Caco-2 (cell line): ENCODE measurements at regions not wholly inside any gene's neighbourhood (a gene's known extent, or its start where the extent isn't known, plus 50 kb on each side); places are given as distances from the start of the nearest gene placed in this dataset.
"Not testable (repeated sequence)": the region's sequence is repeated elsewhere in the genome, so short reads cannot be mapped to it uniquely, and the experiment has no call there.

ENCODE experiments used
- BruUV-seq: library from RNA; stranded (reverse); fragments of 400-500 nt; replicated peaks from 2 replicates; lab custom pipeline; 2021; lab: Mats Ljungman, UMichigan
- CTCF ChIA-PET: fragments of 300-600 bp; sonication (Branson Sonifier 250); formaldehyde crosslinking; loops from one replicate; lab custom pipeline; 2022; ENCODE audit warnings: antibody characterized with exemption; lab: Charles Lee
- POLR2A ChIA-PET: fragments of 300-600 bp; sonication (Branson Sonifier 250); formaldehyde crosslinking; loops from one replicate; lab custom pipeline; 2022; ENCODE audit warnings: antibody characterized with exemption; lab: Charles Lee
- DNase-seq, 2 experiments: peaks; one replicate each; pipeline versions ENCODE4 v3.0.0 to v3.0.0-alpha.2; 2020 to 2022
- H3K27me3 ChIP-seq: replicated peaks from 2 replicates; pipeline ENCODE4 v1.6.0; 2011; ENCODE audit warnings: low read length; ENCODE audit not compliant: control insufficient read depth, insufficient read depth
- H3K36me3 ChIP-seq: 2 replicates; pipeline ENCODE4 v1.5.1; 2011; ENCODE audit warnings: low read length; ENCODE audit not compliant: control insufficient read depth, insufficient read depth
- H3K4me1 ChIP-seq: fragments of 250-450 bp; sonication (Bioruptor Pico); 2 replicates; pipeline ENCODE4 v1.5.1; 2020; ENCODE audit warnings: mild to moderate bottlenecking
- H3K4me3 ChIP-seq: 2 replicates; pipeline ENCODE4 v1.5.1; 2011; ENCODE audit warnings: low read depth, mild to moderate bottlenecking, control low read depth, low read length
- H3K9me3 ChIP-seq: fragments of 250-450 bp; sonication (Bioruptor Pico); 2 replicates; pipeline ENCODE4 v1.5.1; 2020; ENCODE audit warnings: mild to moderate bottlenecking, moderate library complexity
- H3K27ac Mint-ChIP-seq: one replicate; pipeline ENCODE4 v1.8.0; 2022; ENCODE audit warnings: mixed read lengths; ENCODE audit not compliant: unreplicated experiment
- H3K27me3 Mint-ChIP-seq: one replicate; pipeline ENCODE4 v1.8.0; 2022; ENCODE audit warnings: mixed read lengths; ENCODE audit not compliant: insufficient read depth, unreplicated experiment
- H3K36me3 Mint-ChIP-seq: one replicate; pipeline ENCODE4 v1.8.0; 2022; ENCODE audit warnings: mild to moderate bottlenecking, mixed read lengths; ENCODE audit not compliant: insufficient read depth, unreplicated experiment
- H3K4me1 Mint-ChIP-seq: one replicate; pipeline ENCODE4 v1.8.0; 2022; ENCODE audit warnings: low read depth, mixed read lengths; ENCODE audit not compliant: unreplicated experiment
- H3K4me3 Mint-ChIP-seq: one replicate; pipeline ENCODE4 v1.8.0; 2022; ENCODE audit warnings: mild to moderate bottlenecking, moderate library complexity, mixed read lengths; ENCODE audit not compliant: unreplicated experiment
- H3K9me3 Mint-ChIP-seq: one replicate; pipeline ENCODE4 v1.8.0; 2022; ENCODE audit warnings: mixed read lengths; ENCODE audit not compliant: unreplicated experiment
- CTCF ChIP-seq, 2 experiments: fragments of 200-600 bp in 1 of 2; IDR thresholded peaks; 1 replicate in 1 of 2; 2 replicates in 1 of 2; pipeline versions ENCODE4 v1.5.1 to v1.8.0; 2011 to 2022; ENCODE audit warnings: antibody characterized with exemption in 1 of 2, control low read depth in 1 of 2, inconsistent platforms in 1 of 2, low read depth in 1 of 2, low read length in 1 of 2, mild to moderate bottlenecking in 1 of 2, moderate library complexity in 1 of 2; ENCODE audit not compliant: insufficient read depth in 1 of 2, severe bottlenecking in 1 of 2, unreplicated experiment in 1 of 2
- intact Hi-C: fragments of 100-400 bp; cut with micrococcal nuclease; formaldehyde crosslinking; loops from one replicate; pipeline ENCODE4 v1.10.0; 2022; ENCODE audit not compliant: unreplicated experiment

DNA sequence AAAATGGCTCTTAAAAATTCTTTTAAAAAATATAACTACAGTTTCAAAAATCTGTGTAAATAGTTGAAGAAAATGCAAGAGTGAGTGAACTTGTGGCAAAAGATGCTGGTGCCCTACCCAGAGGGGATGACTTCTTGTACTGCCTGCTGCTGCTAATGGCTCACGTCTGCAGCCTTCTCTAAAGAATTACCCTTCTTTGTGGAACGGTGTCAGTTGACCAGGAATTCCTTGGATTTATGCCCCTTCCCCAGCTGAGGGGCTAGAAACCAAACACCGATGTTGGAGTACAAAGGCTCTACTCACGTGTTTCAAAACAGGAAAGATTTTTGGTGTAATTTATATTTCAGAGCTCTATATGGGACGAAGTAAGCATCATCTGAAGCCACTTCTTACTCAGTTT is 1582.8 kb downstream of the OLFM4 start:
- H3K27me3 Mint-ChIP-seq = no peaks in the 10 kb centered on the region
- H3K27ac Mint-ChIP-seq = no peak overlapping the region
- POLR2A ChIA-PET = no interaction called here
- no peak for TF ChIP-seq CTCF (IDR thresholded peaks at IDR 0.05; ENCODE audit: insufficient read depth in 1 of 2, low read depth in 1 of 2, low read length in 1 of 2, severe bottlenecking in 1 of 2, unreplicated experiment in 1 of 2)
- H3K4me1 Mint-ChIP-seq = no peaks in the 10 kb centered on the region
- H3K36me3 ChIP-seq = no peaks in the 10 kb centered on the region
- H3K27me3 ChIP-seq = no peaks in the 10 kb centered on the region
- no peaks in the 10 kb centered on the region for H3K36me3 Mint-ChIP-seq
- H3K9me3 ChIP-seq = no peaks in the 10 kb centered on the region
- no peak overlapping the region for H3K4me3 ChIP-seq
- DNase-seq = no peak
- H3K4me3 Mint-ChIP-seq = no peak overlapping the region
- intact Hi-C loops = no loop called here
- CTCF ChIA-PET = no interaction called here
- no TSS peak for BruUV-seq
- H3K9me3 Mint-ChIP-seq = no peaks in the 10 kb centered on the region
- H3K4me1 ChIP-seq = no peaks in the 10 kb centered on the region

- Mint-ChIP-seq H3K4me1 (no peaks in the 10 kb centered on the region), H3K9me3 (no peaks in the 10 kb centered on the region), H3K27me3 (peaks cover 2% of the 10 kb centered on the region), H3K27ac (no peak overlapping the region), H3K36me3 (no peaks in the 10 kb centered on the region), H3K4me3 (no peak overlapping the region)
- Histone ChIP-seq H3K9me3 (no peaks in the 10 kb centered on the region), H3K36me3 (no peaks in the 10 kb centered on the region), H3K4me1 (no peaks in the 10 kb centered on the region), H3K4me3 (no peak overlapping the region), H3K27me3 (no peaks in the 10 kb centered on the region)
- no TSS peak for BruUV-seq
- intact Hi-C loops = no loop called here
- no peak for DNase-seq
- no peak for TF ChIP-seq CTCF (IDR thresholded peaks at IDR 0.05; ENCODE audit: insufficient read depth in 1 of 2, low read depth in 1 of 2, low read length in 1 of 2, severe bottlenecking in 1 of 2, unreplicated experiment in 1 of 2)
- POLR2A ChIA-PET = no interaction called here
- CTCF ChIA-PET = no interaction called here
Observed at GRCh38 chr13:54614726-54615125, 1586.1 kb downstream of the OLFM4 start.

GRCh38 chr13:54626504-54626903 is 1597.9 kb downstream of the OLFM4 start:
- H3K36me3 Mint-ChIP-seq, H3K9me3 ChIP-seq, H3K36me3 ChIP-seq, H3K27ac Mint-ChIP-seq, H3K4me1 ChIP-seq, H3K4me1 Mint-ChIP-seq, intact Hi-C loops, H3K27me3 ChIP-seq, H3K4me3 Mint-ChIP-seq, CTCF ChIA-PET, H3K4me3 ChIP-seq, DNase-seq, POLR2A ChIA-PET, H3K9me3 Mint-ChIP-seq, H3K27me3 Mint-ChIP-seq, BruUV-seq: not testable (repeated sequence)
